ENCODE measurements at regions not wholly inside any gene's neighbourhood (a gene's known extent, or its start where the extent isn't known, plus 50 kb on each side); places are given as distances from the start of the nearest gene placed in this dataset.
"Not testable (repeated sequence)": the region's sequence is repeated elsewhere in the genome, so short reads cannot be mapped to it uniquely, and the experiment has no call there.

- no peak for DNase-seq (ENCODE audit: low read depth in 2 of 2)
Measured at GRCh38 chr7:50251765-50252164, 52.8 kb upstream of the IKZF1 start.

- DNase-seq (ENCODE audit: low read depth in 2 of 2): no peak
Measured at GRCh38 chr7:50246551-50246950, 58.0 kb upstream of the IKZF1 start.

- DNase-seq (ENCODE audit: low read depth in 2 of 2): not testable (repeated sequence)
Measured at GRCh38 chr7:50242111-50242510, 62.4 kb upstream of the IKZF1 start.

- not testable (repeated sequence) for DNase-seq (ENCODE audit: low read depth in 2 of 2)
Measured at GRCh38 chr7:50240699-50241098, 63.8 kb upstream of the IKZF1 start.

- no peak for DNase-seq (ENCODE audit: low read depth in 2 of 2)
Measured at GRCh38 chr7:50229964-50230363, 74.6 kb upstream of the IKZF1 start.

- no peak for DNase-seq (ENCODE audit: low read depth in 2 of 2)
Measured at GRCh38 chr7:50228148-50228547, 76.4 kb upstream of the IKZF1 start.

GRCh38 chr7:50227726-50228125 is 76.8 kb upstream of the IKZF1 start:
- DNase-seq (ENCODE audit: low read depth in 2 of 2): no peak

GRCh38 chr7:50226669-50227068 is 77.8 kb upstream of the IKZF1 start:
- DNase-seq (ENCODE audit: low read depth in 2 of 2): no peak

GRCh38 chr7:50226145-50226544 is 78.4 kb upstream of the IKZF1 start:
- DNase-seq (ENCODE audit: low read depth in 2 of 2): no peak

GRCh38 chr7:50221433-50221832 is 83.1 kb upstream of the IKZF1 start:
- DNase-seq (ENCODE audit: low read depth in 2 of 2): no peak

- no peak for DNase-seq (ENCODE audit: low read depth in 2 of 2)
Measured at GRCh38 chr7:50221028-50221427, 83.5 kb upstream of the IKZF1 start.

GRCh38 chr7:50220273-50220672 is 84.2 kb upstream of the IKZF1 start:
- no peak for DNase-seq (ENCODE audit: low read depth in 2 of 2)

GRCh38 chr7:50217821-50218281 is 86.7 kb upstream of the IKZF1 start:
- DNase-seq (ENCODE audit: low read depth in 2 of 2): no peak

GRCh38 chr7:50217401-50217800 is 87.1 kb upstream of the IKZF1 start:
- no peak for DNase-seq (ENCODE audit: low read depth in 2 of 2)

- no peak for DNase-seq (ENCODE audit: low read depth in 2 of 2)
Measured at GRCh38 chr7:50216626-50217025, 87.9 kb upstream of the IKZF1 start.

GRCh38 chr7:50214771-50215170 is 89.7 kb upstream of the IKZF1 start:
- DNase-seq (ENCODE audit: low read depth in 2 of 2): no peak

GRCh38 chr7:50214126-50214670 is 90.3 kb upstream of the IKZF1 start:
- no peak for DNase-seq (ENCODE audit: low read depth in 2 of 2)

GRCh38 chr7:50213622-50214017 is 90.9 kb upstream of the IKZF1 start:
- DNase-seq (ENCODE audit: low read depth in 2 of 2): no peak

- DNase-seq (ENCODE audit: low read depth in 2 of 2): no peak
Measured at GRCh38 chr7:50212666-50213621, 91.6 kb upstream of the IKZF1 start.

- DNase-seq (ENCODE audit: low read depth in 2 of 2): no peak
Measured at GRCh38 chr7:50212016-50212325, 92.5 kb upstream of the IKZF1 start.

GRCh38 chr7:50211130-50212015 is 93.1 kb upstream of the IKZF1 start:
- DNase-seq (ENCODE audit: low read depth in 2 of 2): no peak

GRCh38 chr7:50210706-50211115 is 93.8 kb upstream of the IKZF1 start:
- no peak for DNase-seq (ENCODE audit: low read depth in 2 of 2)
